ENCODE measurements at regions not wholly inside any gene's neighbourhood (a gene's known extent, or its start where the extent isn't known, plus 50 kb on each side); places are given as distances from the start of the nearest gene placed in this dataset.

GRCh38 chr1:67563684-67564083 is 121.3 kb upstream of the GADD45A start:
- Histone ChIP-seq H3K23me2 (ENCODE audit: insufficient read length, low read depth, low read length, poor library complexity, severe bottlenecking) (no peaks in the 10 kb centered on the region), H4K91ac (ENCODE audit: insufficient read length, low read depth, low read length) (no peak overlapping the region), H3K14ac (ENCODE audit: insufficient read depth, low read length) (no peak overlapping the region), H2AK5ac (ENCODE audit: insufficient read length, low read length) (no peak overlapping the region), H3K27ac (ENCODE audit: insufficient read length, low read depth, low read length) (no peak overlapping the region), H3K18ac (ENCODE audit: insufficient read length, low read depth, low read length) (no peak overlapping the region), H2BK12ac (ENCODE audit: insufficient read length, low read depth, low read length) (no peak overlapping the region), H2AFZ (ENCODE audit: low read length) (no peak overlapping the region), H3K27me3 (ENCODE audit: insufficient read depth, low read length) (no peaks in the 10 kb centered on the region), H3K23ac (ENCODE audit: insufficient read length, low read depth, low read length) (no peak overlapping the region), H2BK15ac (ENCODE audit: low read depth, low read length) (no peak overlapping the region), H3K56ac (ENCODE audit: insufficient read length, low read depth, low read length) (no peak overlapping the region), H3K4me1 (ENCODE audit: insufficient read depth, low read length) (no peaks in the 10 kb centered on the region), H4K8ac (replicated peaks; ENCODE audit: insufficient read length, low read depth, low read length) (no peak overlapping the region), H3K4ac (ENCODE audit: low read depth, low read length) (no peak overlapping the region), H3K9ac (ENCODE audit: extremely low read depth, insufficient read length, low read length) (no peak overlapping the region), H4K5ac (ENCODE audit: insufficient read length, low read depth, low read length) (no peak overlapping the region), H2BK120ac (ENCODE audit: low read depth, low read length, poor library complexity, severe bottlenecking) (no peak overlapping the region), H3K9me3 (ENCODE audit: control insufficient read depth, low read depth, low read length) (no peaks in the 10 kb centered on the region), H3K79me1 (ENCODE audit: insufficient read depth, low read depth, low read length, poor library complexity, severe bottlenecking) (no peaks in the 10 kb centered on the region), H3K4me2 (ENCODE audit: insufficient read depth, insufficient read length, low read length) (no peak overlapping the region), H2BK20ac (ENCODE audit: low read depth, low read length, poor library complexity, severe bottlenecking) (no peak overlapping the region), H3T11ph (ENCODE audit: low read length) (no peak overlapping the region), H3K79me2 (ENCODE audit: insufficient read depth, low read length) (no peaks in the 10 kb centered on the region), H2BK5ac (ENCODE audit: insufficient read length, low read length) (no peak overlapping the region), H4K20me1 (ENCODE audit: control insufficient read depth, insufficient read depth, insufficient read length) (no peaks in the 10 kb centered on the region)
- Mint-ChIP-seq H3K4me1 (peaks cover 3 to 9% of the 10 kb centered on the region in 2 experiments), H3K9me3 (peaks cover 0 to 8% of the 10 kb centered on the region in 2 experiments; a peak in 3 of 5 replicates), H3K27me3 (ENCODE audit: low read depth) (peaks cover 2% of the 10 kb centered on the region), H3K27ac (peak overlapping the region in 1 of 3 experiments; percentile 44; a peak in 1 of 7 replicates), H3K4me3 (no peak overlapping the region), H3K36me3 (ENCODE audit: insufficient read depth in 1 of 3, low read depth in 3 of 3) (peaks cover 0 to 5% (median 2%) of the 10 kb centered on the region in 3 experiments; a peak in 3 of 7 replicates)
- no peak for DNase-seq
- no peak for TF ChIP-seq CTCF (conservative IDR thresholded peaks at IDR 0.05)
- no CpG with 5 or more reads among the region's 2 CpGs for WGBS (ENCODE audit: extremely low coverage, insufficient read length, low lambda C conversion rate)

Measured in H9 (cell line).